ENCODE measurements at regions not wholly inside any gene's neighbourhood (a gene's known extent, or its start where the extent isn't known, plus 50 kb on each side); places are given as distances from the start of the nearest gene placed in this dataset.

DNA sequence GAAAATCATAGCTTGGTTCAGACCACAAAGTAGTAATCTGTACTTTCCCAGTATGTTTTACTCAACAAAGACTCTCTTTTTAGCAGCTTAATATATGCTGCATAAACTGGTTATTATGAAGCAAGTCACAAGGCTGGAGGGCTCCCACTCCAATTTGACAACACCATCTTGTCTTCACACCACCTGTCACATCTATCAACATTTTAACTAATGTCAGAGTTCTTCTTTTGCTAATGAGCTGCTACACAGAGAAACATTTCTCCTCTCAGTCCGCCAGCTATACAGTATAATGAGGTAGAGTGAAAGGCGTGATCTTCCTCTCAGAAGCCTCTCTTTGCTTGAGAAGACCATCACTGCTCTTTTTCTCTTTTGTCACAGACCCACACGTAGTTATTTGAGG lies 230.1 kb downstream of the BARHL2 start:
- no peak for DNase-seq

DNA sequence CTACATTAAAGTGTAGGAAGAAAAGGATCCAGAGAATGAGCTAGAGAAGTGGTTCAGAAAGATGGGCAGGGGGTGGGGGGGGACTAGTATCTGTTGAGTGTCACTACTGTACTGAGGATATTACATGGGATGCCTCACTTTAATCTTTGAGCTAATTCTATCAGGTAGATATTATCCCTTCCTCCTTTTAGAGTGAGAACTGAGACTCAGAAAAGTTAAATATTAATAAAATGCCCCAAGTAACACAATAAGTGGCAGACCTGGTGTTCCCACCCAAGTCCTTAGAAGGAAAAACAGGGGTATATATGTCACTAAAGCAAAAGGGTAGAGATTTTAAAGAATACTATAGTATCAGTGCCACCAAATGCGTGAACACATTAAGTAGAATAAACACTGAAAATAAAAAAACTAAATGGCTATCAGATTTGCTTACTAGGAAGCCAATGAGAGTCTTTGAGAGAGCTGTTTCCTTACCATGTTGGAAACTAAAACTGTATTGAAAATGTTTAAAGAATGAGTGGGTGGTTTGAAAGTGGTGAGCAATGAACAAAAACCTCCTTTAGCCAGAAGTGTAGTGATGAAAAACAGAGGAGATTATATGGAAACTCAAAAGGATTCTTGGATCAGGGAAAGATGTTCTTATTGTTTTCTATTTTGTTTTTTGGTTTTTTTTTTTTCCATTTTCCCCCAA lies 230.8 kb downstream of the BARHL2 start:
- no peak for DNase-seq

DNA sequence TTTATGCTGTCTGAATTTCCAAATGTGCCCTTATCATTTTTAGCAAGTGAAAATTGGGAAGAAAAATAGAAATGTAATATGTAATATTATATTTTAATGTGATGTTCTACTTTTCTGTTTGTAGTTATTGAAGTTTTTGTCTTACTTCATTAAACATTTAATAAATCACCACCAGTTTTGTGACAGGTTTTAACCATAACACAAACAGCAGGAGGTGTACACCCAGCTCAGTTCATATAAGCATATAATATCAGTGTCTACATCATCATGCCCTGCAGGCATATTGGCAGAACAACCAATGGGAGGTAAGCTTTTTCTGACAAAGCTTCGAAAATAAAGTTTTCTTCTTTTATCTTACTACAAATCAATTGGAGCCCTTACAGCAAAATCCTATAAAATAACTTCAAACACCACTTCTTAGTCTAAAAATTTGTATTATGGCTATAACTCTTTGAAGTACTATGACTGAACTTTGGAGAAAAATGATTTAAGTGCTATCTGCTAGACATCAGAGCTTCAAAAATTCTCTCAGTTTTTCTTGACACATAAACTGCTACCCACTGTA lies 236.7 kb downstream of the BARHL2 start:
- DNase-seq = no peak

DNA sequence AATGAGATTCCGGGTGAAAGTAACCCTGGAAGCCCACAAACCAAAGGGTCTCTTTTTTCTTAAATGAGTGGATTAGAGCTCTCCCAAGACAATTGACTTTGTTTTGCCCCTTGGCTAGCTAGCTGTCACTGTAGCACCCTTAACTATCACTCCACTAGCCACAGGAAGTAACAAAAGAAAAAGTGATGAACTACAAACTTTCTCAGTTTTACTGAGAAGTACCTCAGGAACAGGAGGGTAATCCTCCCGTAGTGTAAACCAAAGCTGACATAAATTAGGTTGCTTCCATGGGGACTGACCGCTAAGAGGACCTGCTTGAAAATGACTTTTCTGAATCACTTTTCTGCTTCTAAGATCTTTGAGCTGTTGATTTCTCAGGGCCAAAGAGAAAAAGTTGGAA lies 240.1 kb downstream of the BARHL2 start:
- no peak for DNase-seq

DNA sequence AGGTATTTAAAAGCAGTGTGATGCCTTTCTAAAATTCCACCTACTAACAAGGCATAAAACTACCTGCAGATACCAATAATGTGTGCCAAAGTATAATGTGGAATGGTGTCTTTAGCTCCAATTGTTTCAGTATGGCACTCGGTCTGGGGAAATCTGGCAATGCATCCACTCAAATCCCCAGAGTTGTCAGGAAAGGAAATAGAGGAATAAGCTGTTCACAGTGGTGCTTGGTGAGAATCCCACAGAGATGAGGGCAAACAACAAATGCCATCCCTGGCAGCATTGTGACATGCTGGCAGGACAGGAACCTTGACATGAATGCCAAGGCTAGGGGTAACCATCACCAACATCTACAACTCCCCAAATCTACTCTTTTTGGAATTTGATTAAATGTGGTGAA lies 240.7 kb downstream of the BARHL2 start:
- DNase-seq = no peak

DNA sequence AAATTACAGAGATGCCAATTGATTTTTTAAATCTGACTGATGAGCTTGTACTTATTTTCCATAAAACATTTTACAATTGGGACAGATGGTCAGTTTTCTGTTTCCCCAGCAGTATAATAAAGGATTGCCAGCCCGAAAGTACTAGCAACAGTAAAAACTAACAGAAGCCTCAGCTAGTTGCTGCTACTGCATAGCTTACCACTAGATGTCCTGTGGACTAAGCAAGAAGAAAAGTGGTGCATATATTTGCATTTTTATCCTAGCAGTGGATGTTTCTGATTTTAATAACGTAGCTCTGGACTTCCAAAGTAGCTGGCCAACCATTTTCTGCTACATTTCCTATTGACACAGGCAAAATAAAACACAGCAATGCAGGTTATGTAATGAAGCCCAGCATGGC lies 241.5 kb downstream of the BARHL2 start:
- DNase-seq = no peak

DNA sequence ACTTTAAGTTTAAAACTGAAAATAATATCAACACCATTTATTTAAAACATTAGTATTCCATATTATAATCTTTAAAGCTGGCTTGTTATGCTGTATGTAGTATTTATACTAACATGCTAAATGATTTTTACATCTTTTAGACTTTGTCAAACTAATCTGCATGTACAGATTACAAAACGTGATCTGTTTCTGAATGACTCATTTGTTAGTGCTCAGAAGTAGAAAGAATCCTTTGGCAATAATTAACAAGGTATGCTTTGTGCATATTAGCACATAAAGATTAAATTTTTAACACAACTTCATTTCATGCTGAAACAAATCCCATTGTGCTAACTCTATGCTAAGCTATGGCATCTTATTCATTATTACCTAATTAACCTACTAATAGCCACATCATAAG lies 242.4 kb downstream of the BARHL2 start:
- no peak for DNase-seq

DNA sequence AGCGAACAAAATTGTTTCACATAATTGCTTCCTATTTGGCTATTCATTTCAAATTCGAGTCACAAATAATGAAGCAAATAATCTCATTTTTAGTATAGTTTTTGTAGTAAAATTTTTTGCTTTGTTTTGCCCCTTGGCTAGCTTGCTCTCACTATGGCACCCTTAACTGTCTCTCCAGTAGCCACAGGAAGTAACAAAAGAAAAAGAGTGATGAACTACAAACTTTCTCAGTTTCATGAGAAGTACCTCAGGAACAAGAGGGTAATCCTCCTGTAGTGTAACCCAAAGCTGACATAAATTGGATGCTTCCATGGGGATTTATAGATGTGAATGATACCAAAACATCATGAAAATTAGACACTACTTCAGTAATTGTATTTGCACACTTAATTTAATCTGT lies 242.9 kb downstream of the BARHL2 start:
- DNase-seq = no peak

DNA sequence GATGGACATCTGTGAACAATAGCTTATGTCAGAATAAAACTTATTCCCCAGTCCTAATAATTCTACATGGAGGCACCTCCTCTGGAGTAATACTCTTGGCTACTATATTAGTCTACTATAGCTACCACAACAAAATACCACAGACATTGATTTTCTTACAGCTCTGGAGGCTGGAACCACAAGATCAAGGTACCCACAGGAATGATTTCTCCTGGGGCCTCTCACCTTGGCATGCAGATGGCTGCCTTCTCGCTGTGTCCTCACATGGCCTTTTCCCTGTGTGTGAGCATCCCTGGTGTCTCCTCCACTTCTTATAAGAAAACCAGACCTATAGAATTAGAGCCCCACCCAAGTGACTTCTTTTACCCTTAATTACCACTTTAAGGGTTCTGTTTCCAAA lies 244.3 kb downstream of the BARHL2 start:
- no peak for DNase-seq

DNA sequence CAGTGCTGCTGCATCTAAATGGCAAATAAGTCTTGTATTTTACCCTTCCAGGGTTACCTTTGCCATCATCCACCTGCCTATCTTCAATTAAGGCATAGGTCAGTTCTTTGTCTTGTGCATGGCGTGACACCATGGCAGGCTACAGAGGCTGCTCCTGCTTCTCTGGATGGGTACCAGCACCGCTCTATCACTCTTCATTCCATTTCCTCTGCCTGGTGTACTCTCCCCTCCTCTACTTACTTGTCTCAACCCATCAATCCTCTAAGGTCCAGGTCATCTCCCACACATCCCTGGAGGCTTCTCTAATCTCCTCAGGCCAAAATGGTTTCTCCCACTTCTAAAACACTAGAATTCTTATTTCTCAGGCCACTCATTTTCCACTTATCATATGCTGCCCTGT lies 257.5 kb downstream of the BARHL2 start:
- DNase-seq = no peak

DNA sequence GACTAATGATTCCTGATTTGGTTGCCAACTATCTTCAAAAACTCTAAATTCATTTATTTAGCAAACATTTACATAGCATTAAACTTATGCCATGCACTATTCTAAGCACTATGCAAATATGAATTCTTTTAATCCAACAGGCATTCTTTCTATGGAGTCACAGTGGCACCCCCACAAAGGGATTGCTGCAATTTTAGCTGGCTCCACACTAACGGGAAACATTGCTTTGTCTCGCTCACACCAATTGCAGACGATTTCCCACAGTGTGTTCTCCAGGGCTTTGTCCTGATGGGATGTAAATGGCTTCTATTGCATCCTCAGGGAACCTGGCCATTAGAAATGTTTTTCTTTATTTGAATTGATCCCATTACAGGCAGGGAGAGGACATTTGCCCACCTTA lies 259.1 kb downstream of the BARHL2 start:
- no peak for DNase-seq

DNA sequence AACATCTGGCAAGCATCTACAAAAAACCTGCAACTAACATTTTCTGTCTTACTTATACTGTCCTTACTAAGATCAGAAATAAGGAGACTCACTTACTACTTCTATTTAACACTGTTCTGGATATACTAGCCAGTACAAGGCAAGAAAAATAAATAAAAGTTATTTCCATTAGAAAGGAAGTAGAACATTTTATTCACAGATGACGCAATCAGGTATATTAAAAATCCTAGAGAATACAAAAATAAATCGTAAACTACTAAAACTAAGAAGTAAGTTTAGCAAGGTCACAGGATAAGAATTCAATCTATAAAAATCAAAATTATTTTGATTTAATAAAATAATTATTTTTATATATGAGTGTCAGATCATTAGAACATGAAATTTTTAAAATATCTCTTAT lies 264.6 kb downstream of the BARHL2 start:
- DNase-seq = no peak

DNA sequence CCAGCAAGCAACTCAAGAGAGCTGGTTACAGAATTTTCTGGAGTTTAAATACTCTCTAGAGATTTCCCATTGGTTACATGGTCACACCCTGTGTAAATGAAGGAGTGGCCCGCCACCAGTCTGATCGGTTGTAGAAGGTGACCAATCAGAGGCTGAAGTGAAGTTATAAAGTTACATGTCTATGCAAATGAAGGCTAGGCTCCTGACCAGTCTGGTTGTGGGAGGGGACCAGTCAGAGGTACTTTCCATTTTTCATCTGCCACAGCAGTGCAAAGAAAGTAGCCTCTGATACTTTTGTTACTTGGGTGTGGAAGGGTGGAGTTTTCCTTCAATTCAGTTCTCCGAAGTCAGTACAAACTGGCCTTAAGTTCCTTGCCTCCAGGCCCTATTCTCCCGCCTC lies 273.7 kb downstream of the BARHL2 start:
- no peak for DNase-seq

DNA sequence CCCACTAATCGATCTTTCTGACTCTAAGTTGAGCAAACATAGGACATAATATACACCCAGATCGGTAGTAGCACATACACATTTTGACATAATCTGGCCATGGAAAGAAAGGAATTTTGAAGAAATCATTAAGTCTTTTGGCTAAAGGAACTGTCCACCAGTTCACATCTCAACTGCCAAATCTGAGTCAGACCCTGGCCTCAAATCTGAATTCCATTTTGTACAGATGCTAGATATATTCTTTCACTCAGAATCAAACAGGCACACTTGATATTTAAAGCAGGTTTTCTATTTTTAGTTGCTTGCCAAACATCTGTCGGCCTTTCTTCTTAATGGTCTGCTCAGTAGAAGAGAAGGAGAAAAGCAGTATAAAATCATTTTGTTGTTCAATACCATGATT lies 281.8 kb downstream of the BARHL2 start:
- no peak for DNase-seq

DNA sequence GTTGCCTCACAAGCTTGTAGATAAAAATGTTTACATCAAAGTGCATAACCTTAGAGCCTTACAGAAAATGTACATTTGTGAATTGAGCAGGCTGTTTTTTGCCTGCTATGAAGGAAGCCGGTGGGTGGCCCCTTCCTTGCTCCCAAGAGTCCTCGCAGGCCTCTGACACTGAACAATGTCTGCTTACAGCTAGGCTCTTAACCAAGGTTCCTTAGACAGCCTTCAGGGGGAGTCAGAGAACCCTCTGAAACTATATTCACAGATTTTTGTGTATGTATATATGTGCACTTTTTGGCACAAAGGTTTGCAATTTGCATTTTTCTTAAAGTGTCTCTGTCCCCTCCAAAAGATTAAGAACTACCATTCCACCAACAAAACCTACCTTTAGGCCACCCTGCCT lies 282.6 kb downstream of the BARHL2 start:
- no peak for DNase-seq

DNA sequence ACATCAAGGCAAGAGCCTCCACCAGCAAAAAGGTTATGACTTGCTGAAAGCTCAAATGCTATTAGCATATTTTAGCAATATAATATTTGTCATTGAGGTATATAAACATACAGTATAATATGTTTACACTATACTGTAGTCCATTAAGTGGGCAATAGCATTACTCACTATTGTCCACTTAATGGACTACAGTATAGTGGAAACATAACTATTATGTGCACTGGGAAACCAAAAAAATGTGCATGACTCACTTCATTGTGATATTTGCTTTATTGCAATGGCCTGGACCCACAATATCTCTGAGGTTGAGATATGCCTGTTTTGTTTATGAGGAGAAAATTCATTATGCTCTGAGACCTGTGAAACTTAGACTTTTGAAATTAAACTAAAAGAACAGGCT lies 300.0 kb downstream of the BARHL2 start:
- DNase-seq = no peak

DNA sequence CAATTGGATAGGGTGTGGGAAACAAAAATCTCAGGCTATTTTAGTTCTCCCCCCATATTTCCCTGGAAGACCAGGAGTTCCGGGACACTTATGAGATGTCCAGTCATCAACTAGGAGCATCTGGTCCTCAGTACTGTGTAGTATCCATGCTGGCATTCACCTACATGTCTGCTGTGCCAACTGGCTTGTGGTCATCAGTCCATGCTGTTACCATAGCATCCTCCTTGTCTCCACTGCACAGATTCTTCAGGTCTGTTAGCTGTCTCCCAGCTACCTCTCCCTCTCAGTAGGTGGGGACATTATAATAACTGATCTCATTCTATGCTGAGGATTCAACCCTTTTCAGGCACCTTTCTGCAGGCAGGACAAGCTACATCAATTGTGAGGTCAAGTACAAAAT lies 302.9 kb downstream of the BARHL2 start:
- no peak for DNase-seq

DNA sequence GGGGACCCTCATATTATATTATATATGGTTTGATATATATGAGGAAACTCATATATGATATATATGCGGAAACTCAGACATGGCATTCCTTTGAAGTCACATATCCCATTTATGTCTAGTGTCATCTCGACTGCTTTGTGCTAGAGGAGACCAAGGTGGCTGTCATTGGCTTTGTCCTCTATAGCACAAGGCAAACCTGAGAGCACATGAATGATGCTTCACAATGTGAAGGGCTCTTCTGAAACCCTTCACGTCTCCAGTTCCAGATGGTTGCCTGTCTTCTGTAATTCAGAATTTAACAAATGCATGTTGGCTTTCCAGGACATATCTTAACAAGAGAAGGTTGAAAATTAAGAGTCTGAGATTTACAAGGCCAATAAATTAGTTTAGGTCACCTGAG lies 303.6 kb downstream of the BARHL2 start:
- DNase-seq = no peak

DNA sequence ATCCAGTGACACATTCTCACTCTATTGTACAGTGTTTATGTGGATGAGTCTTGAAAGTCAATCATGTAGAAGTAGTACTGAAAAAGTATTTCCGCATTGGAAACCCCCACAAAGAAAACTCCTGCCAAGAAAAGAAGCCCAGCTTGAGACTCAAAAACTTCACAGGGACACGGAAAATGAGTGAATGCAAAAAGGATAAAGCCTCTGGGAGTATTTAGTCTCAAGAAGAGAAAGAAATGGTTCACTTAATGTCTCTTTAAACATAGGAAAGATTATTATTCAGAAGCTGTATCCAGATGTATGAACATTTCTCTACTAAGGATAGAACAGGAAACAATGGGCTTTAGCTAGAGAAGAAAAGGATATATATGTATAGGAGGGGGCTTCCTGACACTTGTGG lies 304.5 kb downstream of the BARHL2 start:
- DNase-seq = no peak

DNA sequence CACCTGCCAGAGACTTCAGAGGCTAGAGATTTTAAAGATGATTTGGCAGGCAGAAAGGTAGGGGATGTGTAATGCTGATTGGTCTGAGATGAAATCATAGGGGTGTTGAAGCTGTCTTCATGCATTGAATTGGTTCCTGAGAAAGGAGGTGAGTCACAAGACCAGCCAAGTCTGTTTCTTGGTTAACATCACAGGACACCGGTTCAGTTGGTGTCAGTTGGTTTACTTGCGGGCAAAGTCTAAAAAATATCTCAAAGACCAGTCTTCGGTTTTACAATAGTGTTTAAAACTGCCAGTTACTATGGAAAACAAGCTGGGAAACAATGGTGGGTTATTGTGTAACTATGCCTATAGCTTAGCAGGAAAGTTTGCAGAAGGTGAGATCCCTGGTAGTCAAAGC lies 305.9 kb downstream of the BARHL2 start:
- DNase-seq = no peak

DNA sequence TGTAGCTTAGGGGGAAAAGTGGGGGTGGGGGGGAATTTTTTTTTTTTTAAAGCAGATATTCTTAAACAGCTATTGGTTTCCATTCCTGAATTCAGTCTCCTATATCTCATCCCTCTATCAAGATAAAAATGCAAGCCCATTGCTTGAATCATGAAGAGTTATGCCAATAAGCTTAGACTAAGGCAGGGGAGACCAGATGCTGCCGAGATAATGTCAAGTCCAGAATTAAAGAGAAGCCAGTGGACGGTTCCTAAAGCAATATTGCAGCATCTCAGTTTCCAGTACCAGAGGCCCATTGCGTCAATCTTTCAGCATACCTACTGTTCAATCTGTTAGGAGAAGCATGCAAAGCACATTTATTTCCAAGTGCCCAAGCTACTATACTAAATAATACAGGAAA lies 309.4 kb downstream of the BARHL2 start:
- no peak for DNase-seq

DNA sequence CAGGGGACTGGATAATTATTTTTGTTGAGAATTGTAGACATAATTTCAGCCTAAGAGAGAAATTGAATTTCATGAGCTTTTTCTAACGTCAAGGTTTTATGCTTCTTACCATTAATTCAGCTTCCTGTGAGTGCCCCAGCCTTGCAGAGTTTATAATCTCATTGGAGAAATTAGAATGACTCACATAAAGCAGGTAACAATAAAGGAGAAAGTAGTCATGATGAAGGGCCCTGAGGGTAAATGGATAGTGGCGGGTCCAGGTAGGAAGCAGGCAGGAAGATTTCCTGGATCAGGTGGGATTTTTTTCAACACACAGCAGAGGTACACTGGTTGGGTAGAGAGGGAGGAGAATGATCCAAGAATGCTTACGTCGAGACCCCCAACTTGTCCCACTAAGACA lies 311.4 kb downstream of the BARHL2 start:
- no peak for DNase-seq

DNA sequence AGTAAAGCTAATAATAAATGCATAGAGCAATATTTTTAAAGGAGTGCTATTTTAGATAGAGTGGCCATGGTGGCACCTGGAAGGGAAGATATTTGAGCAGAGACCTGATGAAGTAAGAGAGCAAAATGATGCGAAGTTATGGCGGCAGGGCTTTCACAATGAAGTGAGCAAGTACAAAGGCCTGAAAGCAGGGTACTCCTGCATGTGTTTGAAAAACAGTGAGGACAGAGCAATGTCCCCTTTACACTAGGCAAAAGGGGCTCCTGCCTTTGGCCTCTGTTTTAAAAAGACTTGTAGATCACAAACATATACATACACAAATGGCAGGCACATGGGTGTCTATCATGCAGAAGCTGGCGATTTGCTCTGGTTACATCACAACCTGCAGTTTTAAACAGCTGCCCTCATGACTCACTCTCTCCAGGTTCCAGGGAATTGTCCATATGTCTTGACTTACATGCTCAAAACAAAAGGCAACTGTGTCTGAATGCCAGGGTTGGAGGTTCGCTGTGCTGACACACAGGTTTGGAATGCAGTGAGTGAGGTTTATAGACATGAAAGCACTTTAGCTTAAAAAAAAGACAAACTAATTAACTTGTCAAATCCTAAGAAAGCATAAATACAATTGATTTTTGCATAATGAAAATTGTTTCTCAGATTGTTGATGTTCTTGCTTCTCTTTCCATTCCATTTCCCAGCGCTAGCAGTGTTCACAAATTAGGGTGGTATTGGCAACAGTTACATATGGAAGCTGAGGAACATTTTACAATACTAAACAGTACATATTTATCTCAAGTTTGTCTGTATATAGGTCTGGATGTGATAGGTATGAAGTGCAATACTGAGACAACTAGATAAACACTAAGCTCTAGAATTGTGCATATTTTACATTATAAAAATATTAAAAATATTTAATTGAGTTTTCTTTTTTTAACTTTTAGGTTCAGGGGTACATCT lies 313.9 kb downstream of the BARHL2 start:
- no peak for DNase-seq

DNA sequence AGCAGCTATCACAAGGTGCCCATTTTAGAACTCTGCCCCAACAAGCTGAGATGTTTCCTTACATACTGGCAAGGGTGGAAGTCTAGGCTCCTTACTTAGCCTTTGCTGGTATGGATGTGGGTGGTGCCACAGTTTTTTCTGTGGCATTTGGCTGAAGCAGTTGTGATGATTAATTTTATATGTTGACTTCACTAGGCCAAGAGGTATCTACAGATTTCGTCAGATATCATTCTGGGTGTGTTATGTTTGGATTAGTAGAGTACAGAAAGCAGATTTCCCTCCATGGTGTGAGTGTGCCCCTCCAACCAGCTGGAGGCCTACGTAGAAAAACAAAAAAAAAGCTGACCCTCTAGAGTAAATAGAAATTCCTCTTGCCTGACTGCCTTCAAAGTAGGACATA lies 317.0 kb downstream of the BARHL2 start:
- DNase-seq = no peak
